Fibroblast of lung (primary cell): ENCODE measurements at regions not wholly inside any gene's neighbourhood (a gene's known extent, or its start where the extent isn't known, plus 50 kb on each side); places are given as distances from the start of the nearest gene placed in this dataset.

ENCODE experiments used
- DNase-seq, 2 donors: peaks; one replicate each; pipeline versions ENCODE4 v3.0.0 to v3.0.0-alpha.2; 2010; ENCODE audit warnings: low read depth in 2 of 2
- H2AFZ ChIP-seq: 2 replicates; pipeline ENCODE4 v1.5.1; 2012; ENCODE audit warnings: low read length, control low read depth, inconsistent platforms
- H3K27ac ChIP-seq: 2 replicates; pipeline ENCODE4 v1.5.1; 2011; ENCODE audit warnings: low read length, control low read depth; ENCODE audit not compliant: insufficient read depth
- H3K27me3 ChIP-seq: 2 replicates; pipeline ENCODE4 v1.5.1; 2011; ENCODE audit warnings: mild to moderate bottlenecking, low read length; ENCODE audit not compliant: control insufficient read depth, insufficient read depth
- H3K36me3 ChIP-seq: 2 replicates; pipeline ENCODE4 v1.5.1; 2011; ENCODE audit warnings: low read length; ENCODE audit not compliant: control insufficient read depth, insufficient read depth
- H3K4me1 ChIP-seq: 2 replicates; pipeline ENCODE4 v1.5.1; 2011; ENCODE audit warnings: low read length; ENCODE audit not compliant: control insufficient read depth, insufficient read depth; ENCODE audit errors: extremely low read depth
- H3K4me2 ChIP-seq: 2 replicates; pipeline ENCODE4 v1.5.1; 2011; ENCODE audit warnings: low read length, control low read depth; ENCODE audit not compliant: insufficient read depth; ENCODE audit errors: extremely low read depth
- H3K4me3 ChIP-seq, 4 experiments: fragments of 200-600 bp in 1 of 4; sonication (generic) in 1 of 4; replicated peaks in 1 of 4; 2 replicates each; pipeline ENCODE4 v1.5.1; 2011 to 2016; ENCODE audit warnings: low read length in 4 of 4, low read depth in 3 of 4, mild to moderate bottlenecking in 3 of 4, control low read depth in 2 of 4, inconsistent platforms in 1 of 4, mixed read lengths in 1 of 4; ENCODE audit not compliant: insufficient read depth in 1 of 4; ENCODE audit errors: control extremely low read depth in 1 of 4
- H3K79me2 ChIP-seq: 2 replicates; pipeline ENCODE4 v1.5.1; 2012; ENCODE audit warnings: mild to moderate bottlenecking, low read length, inconsistent platforms; ENCODE audit not compliant: control insufficient read depth, insufficient read depth
- H3K9ac ChIP-seq: 2 replicates; pipeline ENCODE4 v1.5.1; 2011; ENCODE audit warnings: mild to moderate bottlenecking, low read length, control low read depth; ENCODE audit not compliant: insufficient read depth
- H3K9me3 ChIP-seq: 2 replicates; pipeline ENCODE4 v1.5.1; 2012; ENCODE audit warnings: low read depth, low read length; ENCODE audit not compliant: control insufficient read depth, insufficient read depth
- H4K20me1 ChIP-seq: 2 replicates; pipeline ENCODE4 v1.5.1; 2011; ENCODE audit warnings: low read length; ENCODE audit not compliant: control insufficient read depth, insufficient read depth; ENCODE audit errors: extremely low read depth
- EZH2 ChIP-seq: IDR thresholded peaks from 2 replicates; pipeline ENCODE4 v1.5.1; 2012; ENCODE audit warnings: low read length, control low read depth, mild to moderate bottlenecking; ENCODE audit errors: missing control alignments
- TF ChIP-seq, protein P1 (sequence below), 2 donors: IDR thresholded peaks in 1 of 2; conservative IDR thresholded peaks in 1 of 2; 1 replicate in 1 of 2; 2 replicates in 1 of 2; pipeline ENCODE4 v1.5.1; 2011 to 2012; ENCODE audit warnings: low read length in 2 of 2, control low read depth in 1 of 2, inconsistent platforms in 1 of 2, low read depth in 1 of 2, mild to moderate bottlenecking in 1 of 2

DNA sequence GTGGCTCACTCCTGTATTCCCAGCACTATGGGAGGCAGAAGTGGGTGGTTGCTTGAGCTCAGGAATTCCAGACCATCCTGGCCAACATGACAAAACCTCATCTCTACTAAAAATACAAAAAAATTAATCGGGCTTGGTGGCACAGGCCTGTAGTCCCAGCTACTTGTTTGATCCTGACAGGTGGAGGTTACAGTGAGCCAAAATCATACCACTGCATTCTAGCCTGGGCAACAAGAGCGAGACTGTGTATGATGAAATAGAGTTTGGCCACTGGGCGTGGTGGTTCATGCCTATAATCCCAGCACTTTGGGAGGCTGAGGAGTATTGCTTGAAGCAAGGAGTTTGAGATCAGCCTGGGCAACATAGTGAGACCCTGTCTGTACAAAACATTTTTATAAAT, 173.3 kb downstream of the TANC2 start:
- Histone ChIP-seq H3K4me2 (no peak overlapping the region), H3K79me2 (no peaks in the 10 kb centered on the region), H3K4me3 (no peak overlapping the region), H4K20me1 (no peaks in the 10 kb centered on the region), H2AFZ (no peak overlapping the region), H3K9ac (no peak overlapping the region), H3K36me3 (no peaks in the 10 kb centered on the region), H3K27ac (no peak overlapping the region), H3K4me1 (no peaks in the 10 kb centered on the region), H3K27me3 (no peaks in the 10 kb centered on the region), H3K9me3 (no peaks in the 10 kb centered on the region)
- TF ChIP-seq, protein P1, sequence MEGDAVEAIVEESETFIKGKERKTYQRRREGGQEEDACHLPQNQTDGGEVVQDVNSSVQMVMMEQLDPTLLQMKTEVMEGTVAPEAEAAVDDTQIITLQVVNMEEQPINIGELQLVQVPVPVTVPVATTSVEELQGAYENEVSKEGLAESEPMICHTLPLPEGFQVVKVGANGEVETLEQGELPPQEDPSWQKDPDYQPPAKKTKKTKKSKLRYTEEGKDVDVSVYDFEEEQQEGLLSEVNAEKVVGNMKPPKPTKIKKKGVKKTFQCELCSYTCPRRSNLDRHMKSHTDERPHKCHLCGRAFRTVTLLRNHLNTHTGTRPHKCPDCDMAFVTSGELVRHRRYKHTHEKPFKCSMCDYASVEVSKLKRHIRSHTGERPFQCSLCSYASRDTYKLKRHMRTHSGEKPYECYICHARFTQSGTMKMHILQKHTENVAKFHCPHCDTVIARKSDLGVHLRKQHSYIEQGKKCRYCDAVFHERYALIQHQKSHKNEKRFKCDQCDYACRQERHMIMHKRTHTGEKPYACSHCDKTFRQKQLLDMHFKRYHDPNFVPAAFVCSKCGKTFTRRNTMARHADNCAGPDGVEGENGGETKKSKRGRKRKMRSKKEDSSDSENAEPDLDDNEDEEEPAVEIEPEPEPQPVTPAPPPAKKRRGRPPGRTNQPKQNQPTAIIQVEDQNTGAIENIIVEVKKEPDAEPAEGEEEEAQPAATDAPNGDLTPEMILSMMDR (conservative IDR thresholded peaks at IDR 0.05 in 1 of 2, IDR thresholded peaks at IDR 0.05 in 1 of 2; ENCODE audit: low read depth in 1 of 2, low read length in 2 of 2): no peak
- no peak for TF ChIP-seq EZH2
- no peak for DNase-seq

DNA sequence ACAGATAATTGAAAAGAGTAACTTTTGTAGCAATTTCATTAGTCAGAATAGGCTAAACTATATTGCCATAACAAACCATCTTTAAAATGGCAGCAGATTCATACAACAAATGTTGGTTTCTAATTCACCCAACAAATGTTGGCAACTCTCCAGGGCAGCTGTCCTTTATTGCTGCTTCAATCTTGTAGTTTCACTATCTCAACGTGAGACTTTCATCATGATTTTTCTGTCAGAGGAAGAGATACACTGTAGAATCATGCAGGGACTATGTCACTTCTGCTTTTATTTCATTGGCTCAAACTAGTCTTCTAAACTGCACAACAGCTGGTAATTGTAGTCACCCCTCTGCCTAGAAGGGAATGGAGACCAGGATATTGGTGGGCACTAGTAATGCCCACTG, 174.2 kb downstream of the TANC2 start:
- H3K4me3 ChIP-seq: no peak overlapping the region
- H3K36me3 ChIP-seq: no peaks in the 10 kb centered on the region
- no peaks in the 10 kb centered on the region for H4K20me1 ChIP-seq
- no peaks in the 10 kb centered on the region for H3K4me1 ChIP-seq
- no peak for TF ChIP-seq EZH2
- TF ChIP-seq, protein P1 (conservative IDR thresholded peaks at IDR 0.05 in 1 of 2, IDR thresholded peaks at IDR 0.05 in 1 of 2; ENCODE audit: low read depth in 1 of 2, low read length in 2 of 2): no peak
- no peaks in the 10 kb centered on the region for H3K9me3 ChIP-seq
- H2AFZ ChIP-seq: no peak overlapping the region
- peak overlapping the region; percentile 7 for H3K4me2 ChIP-seq
- peak in 1 of 2 donors; percentile 67 for DNase-seq
- H3K27ac ChIP-seq: no peak overlapping the region
- no peaks in the 10 kb centered on the region for H3K79me2 ChIP-seq
- no peaks in the 10 kb centered on the region for H3K27me3 ChIP-seq
- no peak overlapping the region for H3K9ac ChIP-seq

DNA sequence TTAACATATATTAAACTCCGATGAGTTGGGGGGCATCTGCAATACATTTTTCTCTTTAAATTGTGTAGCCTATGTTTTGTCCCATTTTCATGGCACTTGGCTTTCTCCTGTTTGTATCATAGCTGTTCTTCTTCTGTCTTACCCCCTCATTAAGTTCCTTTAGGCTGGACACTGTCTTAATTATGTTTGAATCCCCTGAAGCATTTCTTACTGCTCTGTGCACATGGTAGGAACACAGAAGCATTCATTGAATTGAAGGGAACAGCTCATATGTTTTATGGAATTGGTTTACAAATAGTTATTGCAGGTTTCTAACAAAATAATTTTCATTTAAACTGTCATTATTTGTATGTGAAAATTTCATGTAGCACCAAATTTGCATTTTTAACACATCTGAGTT, 176.8 kb downstream of the TANC2 start:
- H3K9me3 ChIP-seq: no peaks in the 10 kb centered on the region
- no peak overlapping the region for H3K27ac ChIP-seq
- H2AFZ ChIP-seq: no peak overlapping the region
- no peak for DNase-seq
- H3K36me3 ChIP-seq: no peaks in the 10 kb centered on the region
- H4K20me1 ChIP-seq: no peaks in the 10 kb centered on the region
- no peaks in the 10 kb centered on the region for H3K27me3 ChIP-seq
- H3K9ac ChIP-seq: no peak overlapping the region
- H3K4me1 ChIP-seq: no peaks in the 10 kb centered on the region
- TF ChIP-seq EZH2: no peak
- TF ChIP-seq, protein P1 (conservative IDR thresholded peaks at IDR 0.05 in 1 of 2, IDR thresholded peaks at IDR 0.05 in 1 of 2; ENCODE audit: low read depth in 1 of 2, low read length in 2 of 2): no peak
- no peak overlapping the region for H3K4me3 ChIP-seq
- no peak overlapping the region for H3K4me2 ChIP-seq
- H3K79me2 ChIP-seq: no peaks in the 10 kb centered on the region
